HepG2 (cell line): ENCODE measurements at regions not wholly inside any gene's neighbourhood (a gene's known extent, or its start where the extent isn't known, plus 50 kb on each side); places are given as distances from the start of the nearest gene placed in this dataset.

Experiments
- ATAC-seq: fragments of 200-7000 bp; cut with Tn5 transposase; 3 replicates; pipeline ENCODE4 v1.9.1; 2020; ENCODE audit warnings: mild to moderate bottlenecking, moderate library complexity
- BruUV-seq: library from RNA; stranded (reverse); fragments of 400-500 nt; replicated peaks from 2 replicates; lab custom pipeline; 2021; lab: Mats Ljungman, UMichigan
- CTCF ChIA-PET: fragments of 300-600 bp; formaldehyde crosslinking; extraction: SDS; loops from one replicate; lab custom pipeline; 2021; ENCODE audit warnings: low total read pairs, inconsistent platforms, low intra/inter-chr PET ratio; lab: Yijun Ruan, JAX
- POLR2A ChIA-PET: fragments of 350-600 bp; sonication (Branson Sonifier 250); formaldehyde crosslinking; loops from one replicate; lab custom pipeline; 2020; ENCODE audit warnings: antibody characterized with exemption, inconsistent platforms; lab: Yijun Ruan, JAX
- DNase-seq: peaks from one replicate; pipeline ENCODE4 v3.0.0-alpha.2; 2015; ENCODE audit warnings: low spot score
- FAIRE-seq: peaks from 3 replicates; lab custom pipeline; 2011; peaks lifted over from hg19 to GRCh38; lab: Jason Lieb, UNC
- H2AFZ ChIP-seq: one replicate; pipeline ENCODE4 v1.6.1; 2011; ENCODE audit warnings: low read length, inconsistent platforms
- H3K27ac ChIP-seq: fragments of 300-600 bp; 3 replicates; pipeline ENCODE4 v1.8.0; 2011; ENCODE audit warnings: mixed run types, mild to moderate bottlenecking, mixed read lengths, low read length, inconsistent platforms; ENCODE audit not compliant: insufficient read depth; ENCODE audit errors: extremely low read length
- H3K27me3 ChIP-seq, 2 experiments: fragments of 200-600 bp in 1 of 2; 2 replicates in 1 of 2; 3 replicates in 1 of 2; pipeline versions ENCODE4 v1.6.0 to v1.8.0; 2011; ENCODE audit warnings: low read length in 2 of 2, mild to moderate bottlenecking in 2 of 2, moderate library complexity in 2 of 2, inconsistent platforms in 1 of 2; ENCODE audit not compliant: insufficient read depth in 2 of 2, control insufficient read depth in 1 of 2
- H3K36me3 ChIP-seq, 2 experiments: fragments of 200-600 bp in 1 of 2; replicated peaks in 1 of 2; 2 replicates in 1 of 2; 3 replicates in 1 of 2; pipeline versions ENCODE4 v1.5.1 to v1.8.0; 2011; ENCODE audit warnings: low read length in 2 of 2, inconsistent platforms in 1 of 2; ENCODE audit not compliant: insufficient read depth in 2 of 2, control insufficient read depth in 1 of 2
- H3K4me1 ChIP-seq: 2 replicates; pipeline ENCODE4 v1.5.1; 2012; ENCODE audit warnings: low read length, inconsistent platforms; ENCODE audit not compliant: insufficient read depth
- H3K4me2 ChIP-seq: 2 replicates; pipeline ENCODE4 v1.6.0; 2011; ENCODE audit warnings: low read depth, low read length, inconsistent platforms
- H3K4me3 ChIP-seq, 3 experiments: fragments of 200-600 bp in 1 of 3; sonication (generic), shearing (Covaris generic) in 1 of 3; replicated peaks in 1 of 3; 2 replicates each; pipeline ENCODE4 v1.5.1; 2011 to 2016; ENCODE audit warnings: low read length in 3 of 3, inconsistent platforms in 2 of 3, low read depth in 2 of 3, mild to moderate bottlenecking in 2 of 3, control low read depth in 1 of 3, mixed read lengths in 1 of 3; ENCODE audit not compliant: insufficient read depth in 1 of 3
- H3K79me2 ChIP-seq: one replicate; pipeline ENCODE4 v1.6.1; 2011; ENCODE audit warnings: low read length, inconsistent platforms; ENCODE audit not compliant: insufficient read depth
- H3K9ac ChIP-seq: 2 replicates; pipeline ENCODE4 v1.6.0; 2011; ENCODE audit warnings: mild to moderate bottlenecking, low read depth, low read length, inconsistent platforms; ENCODE audit not compliant: insufficient read depth
- H3K9me3 ChIP-seq: 2 replicates; pipeline ENCODE4 v1.5.1; 2012; ENCODE audit warnings: mild to moderate bottlenecking, low read length
- H4K20me1 ChIP-seq: 2 replicates; pipeline ENCODE4 v1.6.0; 2011; ENCODE audit warnings: inconsistent platforms, mild to moderate bottlenecking, low read length, moderate library complexity; ENCODE audit not compliant: insufficient read depth
- E2F2 ChIP-seq: sonication (generic); formaldehyde crosslinking; IDR thresholded peaks from 2 replicates; pipeline ENCODE4 v1.4.0; 2020; ENCODE audit warnings: missing genetic modification reagents, borderline replicate concordance
- GTF3A ChIP-seq: sonication (generic); formaldehyde crosslinking; conservative IDR thresholded peaks from 2 replicates; pipeline ENCODE4 v1.4.0; 2020; ENCODE audit warnings: mild to moderate bottlenecking, missing genetic modification reagents
- JDP2 ChIP-seq: sonication (generic); formaldehyde crosslinking; IDR thresholded peaks from 2 replicates; pipeline ENCODE4 v1.8.1; 2022; ENCODE audit warnings: missing genetic modification reagents, borderline replicate concordance
- LBX2 ChIP-seq: sonication (generic); formaldehyde crosslinking; IDR thresholded peaks from 2 replicates; pipeline ENCODE4 v1.5.0; 2020; ENCODE audit warnings: missing genetic modification reagents, mild to moderate bottlenecking, borderline replicate concordance
- NR2F2 ChIP-seq: IDR thresholded peaks from 2 replicates; pipeline ENCODE4 v1.6.1; 2012; ENCODE audit warnings: low read depth, inconsistent platforms, borderline replicate concordance
- PAF1 ChIP-seq: IDR thresholded peaks from 2 replicates; pipeline ENCODE4 v1.6.1; 2016; ENCODE audit warnings: missing genetic modification reagents, missing compliant biosample characterization
- U2AF1 ChIP-seq: fragments of 200-400 bp; formaldehyde crosslinking; optimal IDR thresholded peaks from 2 replicates; pipeline ENCODE3; 2017; ENCODE audit warnings: mild to moderate bottlenecking, low read depth, low read length
- YY1 ChIP-seq: IDR thresholded peaks from 2 replicates; pipeline ENCODE4 v1.6.1; 2011; ENCODE audit warnings: low read length, low read depth, moderate library complexity, mild to moderate bottlenecking; ENCODE audit not compliant: insufficient read depth, insufficient replicate concordance
- ZBTB3 ChIP-seq: sonication (generic); formaldehyde crosslinking; IDR thresholded peaks from 2 replicates; pipeline ENCODE4 v1.4.0; 2020; ENCODE audit warnings: low read depth, mild to moderate bottlenecking, moderate library complexity, missing genetic modification reagents, borderline replicate concordance
- ZHX1 ChIP-seq: sonication (generic); formaldehyde crosslinking; IDR thresholded peaks from 2 replicates; pipeline ENCODE4 v1.8.1; 2022; ENCODE audit warnings: low read depth, mild to moderate bottlenecking, missing genetic modification reagents
- ZMYM2 ChIP-seq: sonication (generic); formaldehyde crosslinking; IDR thresholded peaks from 2 replicates; pipeline ENCODE4 v1.8.0; 2022; ENCODE audit warnings: mild to moderate bottlenecking, missing genetic modification reagents
- ZNF142 ChIP-seq: sonication (generic); formaldehyde crosslinking; IDR thresholded peaks from 2 replicates; pipeline ENCODE4 v1.4.0; 2020; ENCODE audit warnings: missing genetic modification reagents
- ZNF446 ChIP-seq: sonication (generic); formaldehyde crosslinking; IDR thresholded peaks from 2 replicates; pipeline ENCODE4 v1.5.0; 2020; ENCODE audit warnings: mild to moderate bottlenecking, missing genetic modification reagents
- ZNF746 ChIP-seq: sonication (generic); formaldehyde crosslinking; IDR thresholded peaks from 2 replicates; pipeline ENCODE4 v1.8.0; 2022; ENCODE audit warnings: mild to moderate bottlenecking, missing genetic modification reagents
- WGBS: methylation state at CpG from one replicate; pipeline ENCODE4 v1.1.6; 2017; ENCODE audit warnings: low lambda C conversion rate; 5-methylcytosine and 5-hydroxymethylcytosine counted together
- in situ Hi-C: cut with HindIII; loops from 2 replicates; pipeline ENCODE4 v1.10.0; 2017; ENCODE audit warnings: low pct_unique_long_range_greater_than_20kb; ENCODE audit not compliant: extremely low pct_ligation_motif_present
- intact Hi-C: fragments of 100-400 bp; cut with micrococcal nuclease; formaldehyde crosslinking; loops from one replicate; pipeline ENCODE4 v1.10.0; 2022; ENCODE audit not compliant: unreplicated experiment

- no peak for TF ChIP-seq ZNF446 (CRISPR knock-in tag)
- TF ChIP-seq JDP2 (CRISPR knock-in tag): no peak
- no peak for TF ChIP-seq LBX2
- no peak for TF ChIP-seq YY1
- TF ChIP-seq, all 625 proteins: peak for 0
Measured at GRCh38 chr5:52392321-52392720, 395.4 kb upstream of the ITGA1 start (continued).

- Histone ChIP-seq H3K79me2 (no peaks in the 10 kb centered on the region), H2AFZ (no peak overlapping the region), H3K9ac (no peak overlapping the region), H3K27me3 (no peaks in the 10 kb centered on the region; a peak in 1 of 5 replicates), H3K4me3 (no peak overlapping the region), H3K27ac (no peak overlapping the region), H3K4me1 (no peaks in the 10 kb centered on the region), H3K4me2 (no peak overlapping the region), H4K20me1 (no peaks in the 10 kb centered on the region), H3K9me3 (no peaks in the 10 kb centered on the region), H3K36me3 (no peaks in the 10 kb centered on the region)
- no TSS peak for BruUV-seq
- ATAC-seq (no peak), FAIRE-seq (no peak), DNase-seq (no peak)
- in situ Hi-C loops: no loop called here
- WGBS: 0% methylated on average over 2 of the region's 8 CpGs
- ChIA-PET CTCF (no interaction called here), POLR2A (no interaction called here)
- intact Hi-C loops: no loop called here
- TF ChIP-seq U2AF1 (no peak), PAF1 (CRISPR knock-in tag) (no peak), GTF3A (CRISPR knock-in tag) (no peak), E2F2 (CRISPR knock-in tag) (no peak), ZNF746 (no peak), ZHX1 (no peak), ZBTB3 (CRISPR knock-in tag) (no peak), NR2F2 (no peak), ZMYM2 (no peak), ZNF142 (no peak)
Measured at GRCh38 chr5:52409835-52410234, 377.9 kb upstream of the ITGA1 start.
